Stimulated activated CD4-positive, alpha-beta T cell treated with anti-CD3 and anti-CD28 coated beads, Interleukin-2, amount 100 ng/mL, for 24 hours (primary cell): ENCODE measurements at regions not wholly inside any gene's neighbourhood (a gene's known extent, or its start where the extent isn't known, plus 50 kb on each side); places are given as distances from the start of the nearest gene placed in this dataset.

ENCODE experiments used
- DNase-seq, 2 donors: peaks; one replicate each; pipeline ENCODE4 v3.0.0-alpha.2; 2020

- DNase-seq: no peak
These were observed 50.0 kb upstream of the BET1 start for GRCh38 chr7:94054130-94054529.

GRCh38 chr7:94055963-94056362 lies 51.8 kb upstream of the BET1 start:
- DNase-seq: no peak

- no peak for DNase-seq
These were observed 52.6 kb upstream of the BET1 start for GRCh38 chr7:94056796-94057207.

- no peak for DNase-seq
These were observed 53.8 kb upstream of the BET1 start for GRCh38 chr7:94057955-94058354.

DNA sequence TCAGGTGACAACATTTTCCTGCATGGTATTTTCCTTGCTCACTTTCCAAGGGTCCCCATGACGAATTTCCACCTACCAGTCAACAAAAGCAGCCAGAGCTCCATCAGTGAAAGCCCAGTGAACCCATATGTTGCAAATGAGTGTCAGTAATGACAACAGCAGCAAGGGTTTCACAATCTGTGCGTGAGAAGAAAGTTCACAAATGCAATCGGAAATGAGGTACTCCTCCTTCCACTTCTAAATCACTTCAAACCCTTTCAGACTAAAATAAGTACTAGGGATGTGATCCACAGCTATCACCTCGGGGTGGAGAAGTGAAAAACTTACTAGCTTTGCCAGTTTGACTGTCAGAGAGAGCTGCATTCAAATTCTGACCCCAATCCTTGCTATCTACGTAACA lies 55.6 kb upstream of the BET1 start:
- no peak for DNase-seq

- DNase-seq: no peak
These were observed 56.6 kb upstream of the BET1 start for GRCh38 chr7:94060752-94061151.

DNA sequence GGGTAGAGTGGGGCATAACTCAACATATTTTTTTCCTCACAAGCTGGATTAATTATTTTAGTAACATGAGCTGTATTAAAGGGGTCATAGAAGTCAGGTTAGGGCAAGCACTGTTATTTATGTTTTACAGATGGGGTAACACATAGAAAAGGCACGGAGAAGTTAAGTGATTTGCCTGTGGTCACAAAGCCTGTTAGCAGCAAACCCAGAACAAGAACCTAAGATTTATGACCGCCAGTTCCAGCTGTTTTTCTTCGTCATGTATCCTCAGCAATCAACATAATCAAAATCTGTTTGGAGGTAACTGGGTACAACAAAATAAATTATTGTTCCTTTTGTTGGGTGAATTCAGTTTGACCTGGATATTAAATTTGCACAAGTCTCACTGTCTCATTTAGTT lies 57.2 kb upstream of the BET1 start:
- no peak for DNase-seq

DNA sequence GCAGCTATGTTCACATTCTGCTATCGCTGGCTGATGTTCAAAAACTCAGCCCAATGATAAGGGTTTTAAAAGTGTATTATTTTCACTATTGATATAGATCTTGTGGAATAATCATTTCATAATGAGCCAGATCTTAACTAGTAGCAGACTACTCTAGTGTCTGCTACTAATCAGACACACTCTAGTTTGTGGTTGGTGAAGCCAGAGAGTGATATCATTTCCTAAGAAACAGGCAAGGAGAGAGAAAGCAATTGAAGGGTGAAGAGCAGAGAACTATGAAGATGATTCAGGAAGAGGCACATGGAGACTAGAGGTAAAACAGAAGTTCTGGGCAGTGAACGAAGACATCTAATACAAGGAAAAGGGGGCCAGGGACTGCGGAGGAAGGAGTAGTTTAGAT lies 58.2 kb upstream of the BET1 start:
- DNase-seq: no peak

DNA sequence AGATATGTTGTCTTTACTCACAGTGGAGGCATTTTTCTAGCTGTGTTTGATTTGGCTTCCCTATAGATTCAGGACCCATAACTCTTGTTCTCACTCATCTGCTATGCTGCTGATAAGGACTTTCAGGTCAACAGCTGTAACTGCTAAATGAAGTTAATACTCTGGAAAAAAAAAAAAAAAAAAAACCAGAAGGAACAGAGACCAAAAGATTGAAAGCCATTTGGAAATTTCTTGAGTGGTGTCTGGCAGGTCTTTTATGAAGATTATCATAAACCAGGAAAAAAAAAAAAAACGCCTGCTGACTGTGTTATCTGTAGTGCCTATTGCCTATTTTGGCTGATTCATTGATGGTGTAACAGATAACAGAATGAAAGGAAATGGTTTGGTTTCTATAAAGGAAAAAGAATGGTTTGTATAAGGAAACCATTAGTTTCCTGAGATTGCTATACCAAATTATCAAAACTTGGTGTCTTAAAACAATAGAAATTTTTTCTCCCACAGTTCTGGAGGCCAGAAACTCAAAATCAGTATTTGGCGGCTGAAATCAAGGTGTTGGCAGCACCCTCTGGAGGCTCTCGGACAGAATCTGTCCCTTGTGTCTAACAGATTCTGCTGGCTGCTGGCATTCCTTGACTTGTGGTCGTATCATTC lies 60.5 kb upstream of the BET1 start:
- DNase-seq: no peak

DNA sequence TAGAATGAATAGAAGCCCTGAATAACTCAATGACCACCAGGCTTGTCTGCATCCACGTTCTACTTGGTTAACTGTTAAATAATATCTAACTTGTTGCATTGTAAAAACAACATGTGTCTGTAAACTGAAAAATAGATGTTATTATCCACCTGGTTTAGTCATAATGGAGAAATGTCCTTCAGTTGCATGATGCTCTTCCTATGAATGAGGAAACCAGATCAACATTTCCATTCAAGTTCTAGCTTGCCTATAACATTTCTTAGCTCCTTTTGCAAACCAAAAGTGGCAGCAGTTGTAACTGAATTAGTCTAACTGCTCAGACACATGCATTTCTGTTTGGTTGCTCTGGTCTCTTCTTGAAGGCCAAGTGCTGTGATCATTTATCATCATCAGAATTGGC lies 62.9 kb upstream of the BET1 start:
- DNase-seq: no peak

- no peak for DNase-seq
These were observed 63.4 kb upstream of the BET1 start for GRCh38 chr7:94067506-94067905.

DNA sequence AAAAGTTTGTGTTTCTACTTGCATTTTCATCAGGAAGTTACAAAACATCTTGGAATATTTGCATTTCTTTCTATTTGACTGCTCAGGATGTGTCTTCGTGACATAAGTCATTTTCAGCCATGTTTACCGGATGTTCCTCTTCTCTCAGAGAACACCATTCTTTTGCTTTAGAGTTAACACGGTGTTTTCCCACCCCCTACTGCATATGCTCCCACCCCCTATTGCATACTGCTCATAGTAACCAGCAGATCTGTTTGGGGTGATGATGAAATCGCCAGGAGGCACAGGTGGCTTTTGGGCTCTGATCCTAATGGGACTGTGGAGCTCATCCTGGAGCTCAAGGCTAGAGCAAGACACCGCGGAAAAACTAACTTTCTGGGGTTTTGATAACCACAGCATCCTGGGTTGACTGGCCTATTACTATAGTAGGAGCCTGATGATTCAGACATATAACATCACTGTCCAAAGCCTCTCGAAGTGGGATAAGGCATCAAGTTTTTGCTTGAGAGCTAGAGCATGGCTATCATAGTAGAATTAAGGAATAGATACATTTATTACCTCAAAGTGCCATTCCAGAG lies 65.1 kb upstream of the BET1 start:
- DNase-seq: no peak

- DNase-seq: no peak
These were observed 76.4 kb upstream of the BET1 start for GRCh38 chr7:94080551-94080950.

DNA sequence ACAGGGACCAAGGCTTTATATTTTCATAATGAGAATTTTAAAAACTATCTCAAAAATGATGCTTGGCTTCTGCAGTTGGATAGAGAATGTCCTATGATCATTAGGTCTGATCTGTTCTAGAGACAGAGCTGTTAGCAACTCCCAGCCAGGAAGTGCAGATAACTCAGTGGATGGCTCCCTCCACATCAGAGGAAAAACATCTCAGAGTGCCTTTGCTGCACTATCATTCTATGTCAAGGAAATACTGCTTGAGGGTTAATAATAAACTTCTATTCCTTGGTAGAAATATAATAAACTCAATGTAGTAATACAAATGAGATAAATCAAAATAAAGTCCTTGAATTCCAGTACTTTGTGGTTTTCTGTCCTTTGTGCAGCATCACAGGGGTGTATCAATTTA lies 78.0 kb upstream of the BET1 start:
- DNase-seq: no peak

GRCh38 chr7:94087664-94088352 lies 83.7 kb upstream of the BET1 start:
- peak; percentile 37 to 41 for DNase-seq

- no peak for DNase-seq
These were observed 84.4 kb upstream of the BET1 start for GRCh38 chr7:94088560-94088959.

- no peak for DNase-seq
These were observed 85.7 kb upstream of the BET1 start for GRCh38 chr7:94089806-94090205.

- DNase-seq: no peak
These were observed 88.8 kb upstream of the BET1 start for GRCh38 chr7:94092980-94093379.

GRCh38 chr7:94094298-94094697 lies 90.1 kb upstream of the BET1 start:
- no peak for DNase-seq

DNA sequence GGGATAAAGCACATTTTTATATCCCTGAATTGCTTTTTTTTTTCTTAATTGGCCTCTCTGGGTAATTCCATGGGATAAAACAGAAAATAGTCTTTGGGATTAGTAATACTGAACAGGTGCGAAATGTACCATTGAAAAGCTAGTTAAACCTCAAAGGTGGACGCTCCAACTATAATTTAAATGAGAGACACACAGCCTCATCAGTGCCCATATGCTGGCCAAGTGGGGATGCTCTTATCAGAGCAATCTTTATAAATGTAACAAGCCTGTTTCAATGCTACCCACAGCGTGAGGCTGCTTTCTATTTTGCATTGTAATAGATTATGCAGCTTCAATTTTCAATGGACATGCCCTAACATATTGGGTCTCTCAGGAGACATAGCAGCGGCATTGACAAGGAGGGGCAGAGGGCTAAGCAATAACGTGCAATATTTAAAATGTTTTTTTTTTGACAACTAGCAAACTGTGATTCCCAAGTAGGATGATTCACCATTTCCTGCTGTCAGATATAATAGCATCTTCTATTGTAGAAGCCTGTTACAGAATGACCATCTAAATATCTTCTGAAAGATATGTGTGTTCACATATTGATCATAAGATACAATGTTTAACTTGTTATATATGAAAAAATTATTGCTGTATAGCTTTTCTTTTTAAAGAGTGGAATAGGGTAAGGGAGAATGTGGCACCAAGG lies 91.3 kb upstream of the BET1 start:
- no peak for DNase-seq

- no peak for DNase-seq
These were observed 95.5 kb upstream of the BET1 start for GRCh38 chr7:94099679-94100078.

GRCh38 chr7:94100723-94101345 lies 96.7 kb upstream of the BET1 start:
- no peak for DNase-seq

- no peak for DNase-seq
These were observed 100.1 kb upstream of the BET1 start for GRCh38 chr7:94104301-94104700.

GRCh38 chr7:94109556-94109955 lies 105.4 kb upstream of the BET1 start:
- no peak for DNase-seq
